ENCODE measurements at regions not wholly inside any gene's neighbourhood (a gene's known extent, or its start where the extent isn't known, plus 50 kb on each side); places are given as distances from the start of the nearest gene placed in this dataset.
A peak's percentile ranks its signal among the peaks of the same experiment; 100 is the strongest.

DNA sequence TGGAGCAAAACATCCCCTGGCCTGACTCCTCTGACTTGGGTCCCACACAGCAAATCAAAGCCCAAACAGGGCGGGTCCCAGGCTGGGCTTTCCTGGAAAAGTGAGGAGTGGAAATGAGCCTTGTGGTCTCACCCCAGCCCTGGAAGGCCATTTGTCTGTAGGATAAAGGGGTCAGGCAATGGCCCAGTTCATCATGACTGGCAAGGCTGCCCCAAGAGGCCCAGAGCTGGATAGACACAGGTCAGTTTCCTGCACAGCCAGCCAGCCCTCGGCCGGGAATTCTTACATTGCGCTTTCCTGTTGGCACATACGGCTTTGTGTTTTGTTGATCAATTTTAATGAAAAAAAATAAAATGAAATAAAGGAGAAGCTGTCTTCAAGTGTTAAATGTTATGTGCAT is 174.3 kb downstream of the TSHZ3 start:
- no peak for TF ChIP-seq GATA2 (IDR thresholded peaks at IDR 0.05; ENCODE audit: low read depth, low read length)
- no peak for TF ChIP-seq GATA3 (IDR thresholded peaks at IDR 0.05; ENCODE audit: low read depth, low read length)

- TF ChIP-seq GATA3 (IDR thresholded peaks at IDR 0.05; ENCODE audit: low read depth, low read length) = no peak
- no peak for TF ChIP-seq GATA2 (IDR thresholded peaks at IDR 0.05; ENCODE audit: low read depth, low read length)
Observed at GRCh38 chr19:31173991-31174390, 175.2 kb downstream of the TSHZ3 start.

DNA sequence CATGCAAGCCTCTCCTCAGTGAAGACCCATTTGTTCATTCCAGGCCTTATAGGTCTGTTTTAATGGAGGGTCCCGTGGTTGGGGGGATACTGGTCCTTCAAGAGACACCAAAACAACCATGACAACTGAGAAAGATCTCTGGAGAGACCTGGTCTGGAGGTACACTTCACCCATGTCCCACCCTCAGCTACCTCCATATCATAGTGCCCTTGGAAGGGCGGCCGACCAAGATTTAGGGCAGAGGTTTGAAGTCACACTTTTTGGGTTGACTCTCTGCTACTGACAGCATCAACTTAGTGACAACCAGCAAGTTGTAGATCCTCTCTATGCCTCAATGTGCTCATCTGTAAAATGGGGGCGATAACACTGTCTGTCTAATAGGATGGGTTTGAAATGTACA is 177.3 kb downstream of the TSHZ3 start:
- no peak for TF ChIP-seq GATA2 (IDR thresholded peaks at IDR 0.05; ENCODE audit: low read depth, low read length)
- TF ChIP-seq GATA3 (IDR thresholded peaks at IDR 0.05; ENCODE audit: low read depth, low read length) = no peak

- TF ChIP-seq GATA3 (IDR thresholded peaks at IDR 0.05; ENCODE audit: low read depth, low read length) (no peak), GATA2 (IDR thresholded peaks at IDR 0.05; ENCODE audit: low read depth, low read length) (no peak)
Observed at GRCh38 chr19:31170046-31170445, 179.2 kb downstream of the TSHZ3 start.

- TF ChIP-seq GATA2 (IDR thresholded peaks at IDR 0.05; ENCODE audit: low read depth, low read length) = peak; percentile 38
- no peak for TF ChIP-seq GATA3 (IDR thresholded peaks at IDR 0.05; ENCODE audit: low read depth, low read length)
Observed at GRCh38 chr19:31168106-31168625, 181.1 kb downstream of the TSHZ3 start.

GRCh38 chr19:31167690-31168089 is 181.5 kb downstream of the TSHZ3 start:
- TF ChIP-seq GATA2 (IDR thresholded peaks at IDR 0.05; ENCODE audit: low read depth, low read length) (no peak), GATA3 (IDR thresholded peaks at IDR 0.05; ENCODE audit: low read depth, low read length) (no peak)

DNA sequence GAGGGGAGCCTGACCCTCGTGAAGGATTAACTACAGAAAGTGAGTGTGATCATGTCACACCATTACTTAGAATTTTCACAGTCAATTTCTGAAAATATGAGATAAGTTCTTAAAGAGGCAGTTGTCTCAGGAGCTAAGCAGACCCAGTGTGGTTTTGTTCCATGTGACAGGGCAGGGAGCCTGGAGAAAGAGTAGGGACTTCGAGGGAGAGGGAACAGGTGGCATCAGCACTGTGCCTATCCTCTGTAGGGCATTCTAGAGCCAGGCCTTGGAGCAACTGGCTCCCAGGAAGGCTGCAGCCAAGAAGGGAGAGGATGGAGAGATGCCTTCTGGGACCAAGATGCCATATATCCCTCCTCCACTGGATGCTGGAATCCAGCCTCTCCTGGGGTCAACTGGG is 183.0 kb downstream of the TSHZ3 start:
- no peak for TF ChIP-seq GATA3 (IDR thresholded peaks at IDR 0.05; ENCODE audit: low read depth, low read length)
- TF ChIP-seq GATA2 (IDR thresholded peaks at IDR 0.05; ENCODE audit: low read depth, low read length) = no peak

DNA sequence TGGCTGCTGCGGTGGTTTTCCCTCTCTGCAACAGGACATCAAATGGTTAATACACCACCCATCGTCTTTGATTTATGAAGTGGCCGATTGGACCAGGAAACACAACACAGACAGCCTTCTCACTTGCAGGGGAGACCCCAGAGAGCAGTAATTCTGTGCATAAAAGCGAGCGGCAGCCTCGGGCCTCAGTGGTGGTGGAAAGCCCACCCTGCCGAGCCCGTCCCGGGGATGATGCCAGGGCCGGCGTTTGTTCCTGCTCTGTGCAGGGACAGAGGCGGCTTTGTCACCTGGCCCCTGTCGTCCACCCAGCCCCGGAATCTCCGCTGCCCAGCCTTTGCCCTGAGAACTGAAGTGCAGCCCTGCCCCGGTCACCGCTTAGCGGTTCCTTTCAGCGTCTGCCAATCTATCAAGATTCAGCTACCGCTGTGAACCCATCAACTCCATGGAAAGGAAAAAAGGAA is 184.4 kb downstream of the TSHZ3 start:
- TF ChIP-seq GATA3 (IDR thresholded peaks at IDR 0.05; ENCODE audit: low read depth, low read length) (no peak), GATA2 (IDR thresholded peaks at IDR 0.05; ENCODE audit: low read depth, low read length) (no peak)

- no peak for TF ChIP-seq GATA3 (IDR thresholded peaks at IDR 0.05; ENCODE audit: low read depth, low read length)
- no peak for TF ChIP-seq GATA2 (IDR thresholded peaks at IDR 0.05; ENCODE audit: low read depth, low read length)
Observed at GRCh38 chr19:31160336-31160926, 188.8 kb downstream of the TSHZ3 start.

GRCh38 chr19:31154021-31154420 is 195.2 kb downstream of the TSHZ3 start:
- TF ChIP-seq GATA3 (IDR thresholded peaks at IDR 0.05; ENCODE audit: low read depth, low read length) (no peak), GATA2 (IDR thresholded peaks at IDR 0.05; ENCODE audit: low read depth, low read length) (no peak)

DNA sequence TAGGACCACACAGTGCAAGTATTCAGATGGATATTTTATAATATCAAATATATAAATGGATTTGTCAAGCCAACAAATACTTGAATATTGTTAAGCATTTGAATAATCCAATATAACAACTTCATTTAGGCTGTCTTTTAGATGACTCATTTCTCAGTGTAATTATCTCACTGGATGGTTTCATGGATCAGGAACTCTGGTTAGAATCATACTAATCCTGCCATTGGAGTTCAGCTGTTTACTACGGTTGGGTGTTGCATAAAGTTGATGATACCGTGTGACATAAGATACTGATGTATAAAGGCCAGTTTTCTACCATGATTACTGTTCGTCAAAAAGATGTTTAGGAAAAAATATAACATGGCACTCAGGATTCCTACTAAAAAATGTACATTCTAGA is 196.3 kb downstream of the TSHZ3 start:
- TF ChIP-seq GATA3 (IDR thresholded peaks at IDR 0.05; ENCODE audit: low read depth, low read length) (no peak), GATA2 (IDR thresholded peaks at IDR 0.05; ENCODE audit: low read depth, low read length) (no peak)

GRCh38 chr19:31149441-31149941 is 199.7 kb downstream of the TSHZ3 start:
- TF ChIP-seq GATA3 (IDR thresholded peaks at IDR 0.05; ENCODE audit: low read depth, low read length) (no peak), GATA2 (IDR thresholded peaks at IDR 0.05; ENCODE audit: low read depth, low read length) (no peak)

DNA sequence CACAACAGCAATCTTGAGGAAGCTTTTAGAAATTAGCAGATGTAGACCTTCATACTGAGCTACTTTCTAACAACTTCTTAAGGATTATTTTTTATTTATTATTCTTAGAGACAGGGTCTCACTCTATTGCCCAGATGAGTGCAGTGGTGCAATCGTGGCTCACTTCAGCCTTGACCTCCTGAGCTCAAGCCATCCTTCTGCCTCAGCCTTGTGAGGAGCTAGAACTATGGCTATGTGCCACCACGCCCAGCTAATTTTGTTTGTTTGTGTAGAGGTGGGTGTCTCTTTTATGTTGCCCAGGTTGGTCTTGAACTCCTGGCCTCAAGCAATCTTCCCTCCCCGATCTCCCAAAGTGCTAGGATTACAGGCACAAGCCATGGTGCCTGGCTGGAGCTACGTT is 200.6 kb downstream of the TSHZ3 start:
- no peak for TF ChIP-seq GATA3 (IDR thresholded peaks at IDR 0.05; ENCODE audit: low read depth, low read length)
- no peak for TF ChIP-seq GATA2 (IDR thresholded peaks at IDR 0.05; ENCODE audit: low read depth, low read length)

GRCh38 chr19:31147234-31147633 is 202.0 kb downstream of the TSHZ3 start:
- no peak for TF ChIP-seq GATA2 (IDR thresholded peaks at IDR 0.05; ENCODE audit: low read depth, low read length)
- no peak for TF ChIP-seq GATA3 (IDR thresholded peaks at IDR 0.05; ENCODE audit: low read depth, low read length)

GRCh38 chr19:31146546-31147183 is 202.6 kb downstream of the TSHZ3 start:
- no peak for TF ChIP-seq GATA3 (IDR thresholded peaks at IDR 0.05; ENCODE audit: low read depth, low read length)
- no peak for TF ChIP-seq GATA2 (IDR thresholded peaks at IDR 0.05; ENCODE audit: low read depth, low read length)
